MM.1S (cell line): ENCODE measurements at regions not wholly inside any gene's neighbourhood (a gene's known extent, or its start where the extent isn't known, plus 50 kb on each side); places are given as distances from the start of the nearest gene placed in this dataset.
A peak's percentile ranks its signal among the peaks of the same experiment; 100 is the strongest.

Experiments
- DNase-seq: peaks from one replicate; pipeline ENCODE4 v3.0.0-alpha.2; 2015
- H2AFZ ChIP-seq: fragments of 300-600 bp; sonication (generic); 2 replicates; pipeline ENCODE4 v1.6.0; 2016; ENCODE audit warnings: antibody characterized with exemption, low read length
- H3F3A ChIP-seq: fragments of 300-600 bp; sonication (generic); 2 replicates; pipeline ENCODE4 v1.6.1; 2016; ENCODE audit warnings: mild to moderate bottlenecking, antibody characterized with exemption, low read length, moderate library complexity, mixed read lengths; ENCODE audit not compliant: insufficient read depth
- H3K27ac ChIP-seq: fragments of 300-600 bp; sonication (generic); 2 replicates; pipeline ENCODE4 v1.5.1; 2016; ENCODE audit warnings: mild to moderate bottlenecking, low read length
- H3K27me3 ChIP-seq: fragments of 300-600 bp; sonication (generic); replicated peaks from 2 replicates; pipeline ENCODE4 v1.6.0; 2016; ENCODE audit warnings: low read length; ENCODE audit not compliant: insufficient read depth
- H3K36me3 ChIP-seq: fragments of 300-600 bp; sonication (generic); replicated peaks from 2 replicates; pipeline ENCODE4 v1.6.1; 2016; ENCODE audit warnings: mild to moderate bottlenecking, low read length, mixed read lengths; ENCODE audit not compliant: insufficient read depth
- H3K4me1 ChIP-seq: fragments of 300-600 bp; sonication (generic); 2 replicates; pipeline ENCODE4 v1.6.1; 2016; ENCODE audit warnings: low read length, mixed read lengths
- H3K4me2 ChIP-seq: fragments of 300-600 bp; sonication (generic); 2 replicates; pipeline ENCODE4 v1.6.0; 2016; ENCODE audit warnings: low read depth, low read length
- H3K4me3 ChIP-seq: fragments of 300-600 bp; sonication (generic); 2 replicates; pipeline ENCODE4 v1.5.1; 2016; ENCODE audit warnings: low read length, mixed read lengths
- H3K79me2 ChIP-seq: fragments of 300-600 bp; sonication (generic); 2 replicates; pipeline ENCODE4 v1.6.1; 2016; ENCODE audit warnings: mixed run types, low read length, mixed read lengths
- H3K9ac ChIP-seq: fragments of 300-600 bp; sonication (generic); 2 replicates; pipeline ENCODE4 v1.6.1; 2016; ENCODE audit warnings: low read length, mixed read lengths
- H3K9me2 ChIP-seq: fragments of 300-600 bp; sonication (generic); replicated peaks from 2 replicates; pipeline ENCODE4 v1.6.1; 2016; ENCODE audit warnings: mild to moderate bottlenecking, low read length, mixed read lengths; ENCODE audit not compliant: insufficient read depth
- H3K9me3 ChIP-seq: fragments of 300-600 bp; sonication (generic); replicated peaks from 2 replicates; pipeline ENCODE4 v1.6.1; 2016; ENCODE audit warnings: mild to moderate bottlenecking, low read length, mixed read lengths; ENCODE audit not compliant: insufficient read depth
- H4K20me1 ChIP-seq: fragments of 300-600 bp; sonication (generic); 2 replicates; pipeline ENCODE4 v1.6.1; 2016; ENCODE audit warnings: mild to moderate bottlenecking, low read length, moderate library complexity, mixed read lengths; ENCODE audit not compliant: insufficient read depth
- CTCF ChIP-seq: fragments of 300-600 bp; sonication (generic); IDR thresholded peaks from 2 replicates; pipeline ENCODE4 v1.5.1; 2016; ENCODE audit warnings: antibody characterized with exemption, low read length, mixed read lengths
- EZH2 ChIP-seq: fragments of 300-600 bp; sonication (generic); optimal IDR thresholded peaks from 2 replicates; pipeline ENCODE3; 2017; ENCODE audit warnings: low read depth, mild to moderate bottlenecking, antibody characterized with exemption, low read length, mixed read lengths
- EZH2phosphoT487 ChIP-seq: fragments of 300-600 bp; sonication (generic); IDR thresholded peaks from 2 replicates; pipeline ENCODE4 v1.6.1; 2018; ENCODE audit warnings: antibody characterized with exemption, low read length

GRCh38 chr2:4279431-4279830 lies 576.1 kb downstream of the DCDC2C start:
- no peaks in the 10 kb centered on the region for H3F3A ChIP-seq
- H3K36me3 ChIP-seq, result no peaks in the 10 kb centered on the region
- H4K20me1 ChIP-seq, result no peaks in the 10 kb centered on the region
- H3K4me3 ChIP-seq, result no peak overlapping the region
- no peaks in the 10 kb centered on the region for H3K4me1 ChIP-seq
- no peak overlapping the region for H3K27ac ChIP-seq
- no peaks in the 10 kb centered on the region for H3K79me2 ChIP-seq
- no peak overlapping the region for H3K4me2 ChIP-seq
- H3K9me3 ChIP-seq, result no peaks in the 10 kb centered on the region
- no peak for TF ChIP-seq CTCF
- TF ChIP-seq EZH2phosphoT487, result no peak
- no peak for TF ChIP-seq EZH2
- no peak for DNase-seq
- no peaks in the 10 kb centered on the region for H3K9me2 ChIP-seq
- H3K27me3 ChIP-seq, result no peaks in the 10 kb centered on the region
- no peak overlapping the region for H3K9ac ChIP-seq
- no peak overlapping the region for H2AFZ ChIP-seq

GRCh38 chr2:4291430-4291829 lies 588.1 kb downstream of the DCDC2C start:
- no peaks in the 10 kb centered on the region for H3F3A ChIP-seq
- no peaks in the 10 kb centered on the region for H3K9me2 ChIP-seq
- no peak overlapping the region for H3K4me3 ChIP-seq
- H3K4me1 ChIP-seq, result no peaks in the 10 kb centered on the region
- H3K9ac ChIP-seq, result no peak overlapping the region
- H3K4me2 ChIP-seq, result no peak overlapping the region
- no peak overlapping the region for H2AFZ ChIP-seq
- no peaks in the 10 kb centered on the region for H3K79me2 ChIP-seq
- H4K20me1 ChIP-seq, result no peaks in the 10 kb centered on the region
- H3K36me3 ChIP-seq, result no peaks in the 10 kb centered on the region
- no peaks in the 10 kb centered on the region for H3K9me3 ChIP-seq
- H3K27me3 ChIP-seq, result no peaks in the 10 kb centered on the region
- TF ChIP-seq EZH2 (no peak), EZH2phosphoT487 (no peak), CTCF (no peak)
- no peak overlapping the region for H3K27ac ChIP-seq
- DNase-seq, result peak; percentile 16

GRCh38 chr2:4295680-4296079 lies 592.3 kb downstream of the DCDC2C start:
- Histone ChIP-seq H3K4me3 (no peak overlapping the region), H2AFZ (no peak overlapping the region), H3K9me3 (no peaks in the 10 kb centered on the region), H3K4me1 (no peaks in the 10 kb centered on the region), H3K27me3 (no peaks in the 10 kb centered on the region), H3F3A (no peaks in the 10 kb centered on the region), H3K4me2 (no peak overlapping the region), H3K79me2 (no peaks in the 10 kb centered on the region), H3K27ac (no peak overlapping the region), H4K20me1 (no peaks in the 10 kb centered on the region), H3K9ac (no peak overlapping the region), H3K36me3 (no peaks in the 10 kb centered on the region), H3K9me2 (no peaks in the 10 kb centered on the region)
- TF ChIP-seq EZH2phosphoT487, result no peak
- no peak for TF ChIP-seq CTCF
- no peak for TF ChIP-seq EZH2
- no peak for DNase-seq
